HUES48 (cell line): ENCODE measurements at regions not wholly inside any gene's neighbourhood (a gene's known extent, or its start where the extent isn't known, plus 50 kb on each side); places are given as distances from the start of the nearest gene placed in this dataset.
"Not testable (repeated sequence)": the region's sequence is repeated elsewhere in the genome, so short reads cannot be mapped to it uniquely, and the experiment has no call there.

Source experiments
- H3K27ac ChIP-seq: one replicate; pipeline ENCODE4 v1.7.0; 2013; ENCODE audit warnings: low read depth, low read length, inconsistent platforms
- H3K27me3 ChIP-seq: 2 replicates; pipeline ENCODE4 v1.6.1; 2013; ENCODE audit warnings: mild to moderate bottlenecking, low read length; ENCODE audit not compliant: control insufficient read depth, insufficient read depth
- H3K36me3 ChIP-seq: 2 replicates; pipeline ENCODE4 v1.6.1; 2013; ENCODE audit warnings: low read length; ENCODE audit not compliant: control insufficient read depth, insufficient read depth
- H3K4me1 ChIP-seq: 2 replicates; pipeline ENCODE4 v1.6.1; 2013; ENCODE audit warnings: mild to moderate bottlenecking, low read length; ENCODE audit not compliant: control insufficient read depth, insufficient read depth
- H3K4me3 ChIP-seq: 2 replicates; pipeline ENCODE4 v1.5.1; 2013; ENCODE audit warnings: mild to moderate bottlenecking, low read depth, low read length
- H3K9ac ChIP-seq: 2 replicates; pipeline ENCODE4 v1.6.1; 2013; ENCODE audit warnings: mild to moderate bottlenecking, low read depth, low read length, moderate library complexity
- H3K9me3 ChIP-seq: 2 replicates; pipeline ENCODE4 v1.6.1; 2013; ENCODE audit warnings: low read length; ENCODE audit not compliant: control insufficient read depth, insufficient read depth

GRCh38 chr13:52565324-52565723, 76.9 kb upstream of the HNRNPA1L2 start:
- not testable (repeated sequence) for H3K9me3 ChIP-seq, H3K27ac ChIP-seq, H3K9ac ChIP-seq, H3K4me1 ChIP-seq, H3K36me3 ChIP-seq, H3K27me3 ChIP-seq, H3K4me3 ChIP-seq

- H3K4me1 ChIP-seq, H3K9me3 ChIP-seq, H3K36me3 ChIP-seq, H3K27me3 ChIP-seq, H3K27ac ChIP-seq, H3K9ac ChIP-seq: not testable (repeated sequence)
- peak overlapping the region; percentile 50 for H3K4me3 ChIP-seq
Measured at GRCh38 chr13:52569904-52570602, 72.2 kb upstream of the HNRNPA1L2 start.

- not testable (repeated sequence) for H3K27ac ChIP-seq
Measured at GRCh38 chr13:52571163-52571562, 71.1 kb upstream of the HNRNPA1L2 start.

GRCh38 chr13:52582962-52583361, 59.3 kb upstream of the HNRNPA1L2 start:
- H3K4me3 ChIP-seq, H3K36me3 ChIP-seq, H3K9me3 ChIP-seq, H3K9ac ChIP-seq, H3K4me1 ChIP-seq, H3K27ac ChIP-seq, H3K27me3 ChIP-seq: not testable (repeated sequence)

More at GRCh38 chr13:52571163-52571562, 71.1 kb upstream of the HNRNPA1L2 start:
- H3K4me1 ChIP-seq, H3K36me3 ChIP-seq, H3K27me3 ChIP-seq, H3K4me3 ChIP-seq, H3K9ac ChIP-seq, H3K9me3 ChIP-seq: not testable (repeated sequence)
